HepG2 (cell line): ENCODE measurements at regions not wholly inside any gene's neighbourhood (a gene's known extent, or its start where the extent isn't known, plus 50 kb on each side); places are given as distances from the start of the nearest gene placed in this dataset.

ENCODE experiments used
- ATAC-seq: fragments of 200-7000 bp; cut with Tn5 transposase; 3 replicates; pipeline ENCODE4 v1.9.1; 2020; ENCODE audit warnings: mild to moderate bottlenecking, moderate library complexity
- BruUV-seq: library from RNA; stranded (reverse); fragments of 400-500 nt; replicated peaks from 2 replicates; lab custom pipeline; 2021; lab: Mats Ljungman, UMichigan
- CTCF ChIA-PET: fragments of 300-600 bp; formaldehyde crosslinking; extraction: SDS; loops from one replicate; lab custom pipeline; 2021; ENCODE audit warnings: low total read pairs, inconsistent platforms, low intra/inter-chr PET ratio; lab: Yijun Ruan, JAX
- POLR2A ChIA-PET: fragments of 350-600 bp; sonication (Branson Sonifier 250); formaldehyde crosslinking; loops from one replicate; lab custom pipeline; 2020; ENCODE audit warnings: antibody characterized with exemption, inconsistent platforms; lab: Yijun Ruan, JAX
- DNase-seq: peaks from one replicate; pipeline ENCODE4 v3.0.0-alpha.2; 2015; ENCODE audit warnings: low spot score
- FAIRE-seq: peaks from 3 replicates; lab custom pipeline; 2011; peaks lifted over from hg19 to GRCh38; lab: Jason Lieb, UNC
- H2AFZ ChIP-seq: one replicate; pipeline ENCODE4 v1.6.1; 2011; ENCODE audit warnings: low read length, inconsistent platforms
- H3K27ac ChIP-seq: fragments of 300-600 bp; 3 replicates; pipeline ENCODE4 v1.8.0; 2011; ENCODE audit warnings: mixed run types, mild to moderate bottlenecking, mixed read lengths, low read length, inconsistent platforms; ENCODE audit not compliant: insufficient read depth; ENCODE audit errors: extremely low read length
- H3K27me3 ChIP-seq, 2 experiments: fragments of 200-600 bp in 1 of 2; 2 replicates in 1 of 2; 3 replicates in 1 of 2; pipeline versions ENCODE4 v1.6.0 to v1.8.0; 2011; ENCODE audit warnings: low read length in 2 of 2, mild to moderate bottlenecking in 2 of 2, moderate library complexity in 2 of 2, inconsistent platforms in 1 of 2; ENCODE audit not compliant: insufficient read depth in 2 of 2, control insufficient read depth in 1 of 2
- H3K36me3 ChIP-seq, 2 experiments: fragments of 200-600 bp in 1 of 2; replicated peaks in 1 of 2; 2 replicates in 1 of 2; 3 replicates in 1 of 2; pipeline versions ENCODE4 v1.5.1 to v1.8.0; 2011; ENCODE audit warnings: low read length in 2 of 2, inconsistent platforms in 1 of 2; ENCODE audit not compliant: insufficient read depth in 2 of 2, control insufficient read depth in 1 of 2
- H3K4me1 ChIP-seq: 2 replicates; pipeline ENCODE4 v1.5.1; 2012; ENCODE audit warnings: low read length, inconsistent platforms; ENCODE audit not compliant: insufficient read depth
- H3K4me2 ChIP-seq: 2 replicates; pipeline ENCODE4 v1.6.0; 2011; ENCODE audit warnings: low read depth, low read length, inconsistent platforms
- H3K4me3 ChIP-seq, 3 experiments: fragments of 200-600 bp in 1 of 3; sonication (generic), shearing (Covaris generic) in 1 of 3; replicated peaks in 1 of 3; 2 replicates each; pipeline ENCODE4 v1.5.1; 2011 to 2016; ENCODE audit warnings: low read length in 3 of 3, inconsistent platforms in 2 of 3, low read depth in 2 of 3, mild to moderate bottlenecking in 2 of 3, control low read depth in 1 of 3, mixed read lengths in 1 of 3; ENCODE audit not compliant: insufficient read depth in 1 of 3
- H3K79me2 ChIP-seq: one replicate; pipeline ENCODE4 v1.6.1; 2011; ENCODE audit warnings: low read length, inconsistent platforms; ENCODE audit not compliant: insufficient read depth
- H3K9ac ChIP-seq: 2 replicates; pipeline ENCODE4 v1.6.0; 2011; ENCODE audit warnings: mild to moderate bottlenecking, low read depth, low read length, inconsistent platforms; ENCODE audit not compliant: insufficient read depth
- H3K9me3 ChIP-seq: 2 replicates; pipeline ENCODE4 v1.5.1; 2012; ENCODE audit warnings: mild to moderate bottlenecking, low read length
- H4K20me1 ChIP-seq: 2 replicates; pipeline ENCODE4 v1.6.0; 2011; ENCODE audit warnings: inconsistent platforms, mild to moderate bottlenecking, low read length, moderate library complexity; ENCODE audit not compliant: insufficient read depth
- ATF3 ChIP-seq: sonication (generic); formaldehyde crosslinking; IDR thresholded peaks from 2 replicates; pipeline ENCODE4 v1.4.0; 2020; ENCODE audit warnings: missing genetic modification reagents
- EHMT2 ChIP-seq: fragments of 200-600 bp; sonication (generic); IDR thresholded peaks from 2 replicates; pipeline ENCODE4 v1.7.0; 2017; ENCODE audit warnings: antibody characterized with exemption, low read depth, low read length, borderline replicate concordance
- FOXA3 ChIP-seq: IDR thresholded peaks from 2 replicates; pipeline ENCODE4 v1.6.1; 2016; ENCODE audit warnings: missing genetic modification reagents, missing compliant biosample characterization
- GABPB1 ChIP-seq: IDR thresholded peaks from 2 replicates; pipeline ENCODE4 v1.6.1; 2016; ENCODE audit warnings: mild to moderate bottlenecking, missing genetic modification reagents, moderate library complexity, missing compliant biosample characterization
- HOXD1 ChIP-seq: sonication (generic); formaldehyde crosslinking; IDR thresholded peaks from 2 replicates; pipeline ENCODE4 v1.5.0; 2020; ENCODE audit warnings: missing genetic modification reagents
- IRX3 ChIP-seq: sonication (generic); formaldehyde crosslinking; IDR thresholded peaks from 2 replicates; pipeline ENCODE4 v1.8.1; 2023; ENCODE audit warnings: mild to moderate bottlenecking, low read depth, missing genetic modification reagents, borderline replicate concordance
- MYNN ChIP-seq: sonication (generic); formaldehyde crosslinking; IDR thresholded peaks from 2 replicates; pipeline ENCODE4 v1.4.0; 2020; ENCODE audit warnings: mild to moderate bottlenecking, low read depth, missing genetic modification reagents
- NKX3-1 ChIP-seq: sonication (generic); formaldehyde crosslinking; IDR thresholded peaks from 2 replicates; pipeline ENCODE4 v1.5.0; 2020; ENCODE audit warnings: missing genetic modification reagents
- RORA ChIP-seq: sonication (generic); formaldehyde crosslinking; IDR thresholded peaks from 2 replicates; pipeline ENCODE4 v1.5.0; 2020; ENCODE audit warnings: mild to moderate bottlenecking, missing genetic modification reagents, moderate library complexity
- ZHX2 ChIP-seq, 2 experiments: sonication (generic) in 1 of 2; formaldehyde crosslinking in 1 of 2; IDR thresholded peaks; 2 replicates each; pipeline versions ENCODE4 v1.6.1 to v1.9.0; 2014 to 2022; ENCODE audit warnings: antibody characterized with exemption in 1 of 2, borderline replicate concordance in 1 of 2, inconsistent platforms in 1 of 2, low read depth in 1 of 2, missing genetic modification reagents in 1 of 2
- ZNF431 ChIP-seq: sonication (generic); formaldehyde crosslinking; IDR thresholded peaks from 2 replicates; pipeline ENCODE4 v1.9.0; 2022; ENCODE audit warnings: missing genetic modification reagents, low read depth, mild to moderate bottlenecking, borderline replicate concordance
- ZNF780A ChIP-seq: sonication (generic); formaldehyde crosslinking; IDR thresholded peaks from 2 replicates; pipeline ENCODE4 v1.8.0; 2022; ENCODE audit warnings: mild to moderate bottlenecking, missing genetic modification reagents, moderate library complexity
- WGBS: methylation state at CpG from one replicate; pipeline ENCODE4 v1.1.6; 2017; ENCODE audit warnings: low lambda C conversion rate; 5-methylcytosine and 5-hydroxymethylcytosine counted together
- in situ Hi-C: cut with HindIII; loops from 2 replicates; pipeline ENCODE4 v1.10.0; 2017; ENCODE audit warnings: low pct_unique_long_range_greater_than_20kb; ENCODE audit not compliant: extremely low pct_ligation_motif_present
- intact Hi-C: fragments of 100-400 bp; cut with micrococcal nuclease; formaldehyde crosslinking; loops from one replicate; pipeline ENCODE4 v1.10.0; 2022; ENCODE audit not compliant: unreplicated experiment

- TF ChIP-seq ZHX2 (IDR thresholded peaks at IDR 0.05; ENCODE audit: low read depth): no peak
- no peak for TF ChIP-seq ZHX2 (CRISPR knock-in tag; IDR thresholded peaks at IDR 0.05; ENCODE audit: borderline replicate concordance)
- no peak for TF ChIP-seq IRX3 (CRISPR knock-in tag)
Observed at GRCh38 chr3:182385356-182385755, 407.9 kb upstream of the ATP11B start (continued).

- ATAC-seq: no peak
- POLR2A ChIA-PET: no interaction called here
- H3K27me3 ChIP-seq: no peaks in the 10 kb centered on the region
- CTCF ChIA-PET: no interaction called here
- no peaks in the 10 kb centered on the region for H3K36me3 ChIP-seq
- no peaks in the 10 kb centered on the region for H3K9me3 ChIP-seq
- DNase-seq: no peak
- H3K4me1 ChIP-seq: no peaks in the 10 kb centered on the region
- no peak overlapping the region for H2AFZ ChIP-seq
- H3K4me2 ChIP-seq: no peak overlapping the region
- in situ Hi-C loops (no loop called here), intact Hi-C loops (no loop called here)
- no TSS peak for BruUV-seq
- TF ChIP-seq HOXD1 (no peak), ZNF780A (no peak), FOXA3 (CRISPR knock-in tag) (no peak), EHMT2 (no peak), RORA (no peak), MYNN (CRISPR knock-in tag) (no peak), NKX3-1 (no peak), ATF3 (CRISPR knock-in tag) (no peak), ZNF431 (CRISPR knock-in tag) (no peak), GABPB1 (CRISPR knock-in tag) (no peak)
- no peak overlapping the region for H3K27ac ChIP-seq
- H3K4me3 ChIP-seq: no peak overlapping the region
- WGBS: 2% methylated on average over 1 of the region's 1 CpG
- H3K9ac ChIP-seq: no peak overlapping the region
- H3K79me2 ChIP-seq: no peaks in the 10 kb centered on the region
- no peaks in the 10 kb centered on the region for H4K20me1 ChIP-seq
- no peak for FAIRE-seq
Observed at GRCh38 chr3:182388506-182388905, 404.8 kb upstream of the ATP11B start.
